Neural crest cell (in vitro differentiated cells): ENCODE measurements at regions not wholly inside any gene's neighbourhood (a gene's known extent, or its start where the extent isn't known, plus 50 kb on each side); places are given as distances from the start of the nearest gene placed in this dataset.

Source experiments
- DNase-seq: peaks from one replicate; pipeline ENCODE4 v3.0.0; 2021; ENCODE audit warnings: low read depth, mixed read lengths, low spot score
- H3K27ac Mint-ChIP-seq: one replicate; pipeline ENCODE4 v1.8.0; 2021; ENCODE audit warnings: mild to moderate bottlenecking, mixed read lengths; ENCODE audit not compliant: unreplicated experiment
- H3K27me3 Mint-ChIP-seq: 2 replicates; pipeline ENCODE4 v1.8.0; 2021; ENCODE audit warnings: low read depth, mild to moderate bottlenecking, mixed read lengths
- H3K36me3 Mint-ChIP-seq: 2 replicates; pipeline ENCODE4 v1.8.0; 2021; ENCODE audit warnings: low read depth, mild to moderate bottlenecking, mixed read lengths
- H3K4me1 Mint-ChIP-seq: 2 replicates; pipeline ENCODE4 v1.8.0; 2021; ENCODE audit warnings: mixed read lengths
- H3K4me3 Mint-ChIP-seq: one replicate; pipeline ENCODE4 v1.8.0; 2021; ENCODE audit warnings: mild to moderate bottlenecking, mixed read lengths
- H3K9me3 Mint-ChIP-seq: 2 replicates; pipeline ENCODE4 v1.8.0; 2021; ENCODE audit warnings: mixed read lengths
- TF ChIP-seq, protein P1 (sequence below): fragments of 200-600 bp; sonication (generic); conservative IDR thresholded peaks from 2 replicates; pipeline ENCODE4 v1.5.0; 2021; ENCODE audit warnings: antibody characterized with exemption, mild to moderate bottlenecking

- no peaks in the 10 kb centered on the region for H3K27me3 Mint-ChIP-seq
- H3K4me1 Mint-ChIP-seq = peaks cover 16% of the 10 kb centered on the region
- TF ChIP-seq, protein P1, sequence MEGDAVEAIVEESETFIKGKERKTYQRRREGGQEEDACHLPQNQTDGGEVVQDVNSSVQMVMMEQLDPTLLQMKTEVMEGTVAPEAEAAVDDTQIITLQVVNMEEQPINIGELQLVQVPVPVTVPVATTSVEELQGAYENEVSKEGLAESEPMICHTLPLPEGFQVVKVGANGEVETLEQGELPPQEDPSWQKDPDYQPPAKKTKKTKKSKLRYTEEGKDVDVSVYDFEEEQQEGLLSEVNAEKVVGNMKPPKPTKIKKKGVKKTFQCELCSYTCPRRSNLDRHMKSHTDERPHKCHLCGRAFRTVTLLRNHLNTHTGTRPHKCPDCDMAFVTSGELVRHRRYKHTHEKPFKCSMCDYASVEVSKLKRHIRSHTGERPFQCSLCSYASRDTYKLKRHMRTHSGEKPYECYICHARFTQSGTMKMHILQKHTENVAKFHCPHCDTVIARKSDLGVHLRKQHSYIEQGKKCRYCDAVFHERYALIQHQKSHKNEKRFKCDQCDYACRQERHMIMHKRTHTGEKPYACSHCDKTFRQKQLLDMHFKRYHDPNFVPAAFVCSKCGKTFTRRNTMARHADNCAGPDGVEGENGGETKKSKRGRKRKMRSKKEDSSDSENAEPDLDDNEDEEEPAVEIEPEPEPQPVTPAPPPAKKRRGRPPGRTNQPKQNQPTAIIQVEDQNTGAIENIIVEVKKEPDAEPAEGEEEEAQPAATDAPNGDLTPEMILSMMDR = no peak
- no peaks in the 10 kb centered on the region for H3K36me3 Mint-ChIP-seq
- no peak for DNase-seq
- H3K9me3 Mint-ChIP-seq = peaks cover 3% of the 10 kb centered on the region
- no peak overlapping the region for H3K4me3 Mint-ChIP-seq
- H3K27ac Mint-ChIP-seq = no peak overlapping the region
Observed at GRCh38 chr13:50224534-50224933, 209.3 kb downstream of the KCNRG start.

DNA sequence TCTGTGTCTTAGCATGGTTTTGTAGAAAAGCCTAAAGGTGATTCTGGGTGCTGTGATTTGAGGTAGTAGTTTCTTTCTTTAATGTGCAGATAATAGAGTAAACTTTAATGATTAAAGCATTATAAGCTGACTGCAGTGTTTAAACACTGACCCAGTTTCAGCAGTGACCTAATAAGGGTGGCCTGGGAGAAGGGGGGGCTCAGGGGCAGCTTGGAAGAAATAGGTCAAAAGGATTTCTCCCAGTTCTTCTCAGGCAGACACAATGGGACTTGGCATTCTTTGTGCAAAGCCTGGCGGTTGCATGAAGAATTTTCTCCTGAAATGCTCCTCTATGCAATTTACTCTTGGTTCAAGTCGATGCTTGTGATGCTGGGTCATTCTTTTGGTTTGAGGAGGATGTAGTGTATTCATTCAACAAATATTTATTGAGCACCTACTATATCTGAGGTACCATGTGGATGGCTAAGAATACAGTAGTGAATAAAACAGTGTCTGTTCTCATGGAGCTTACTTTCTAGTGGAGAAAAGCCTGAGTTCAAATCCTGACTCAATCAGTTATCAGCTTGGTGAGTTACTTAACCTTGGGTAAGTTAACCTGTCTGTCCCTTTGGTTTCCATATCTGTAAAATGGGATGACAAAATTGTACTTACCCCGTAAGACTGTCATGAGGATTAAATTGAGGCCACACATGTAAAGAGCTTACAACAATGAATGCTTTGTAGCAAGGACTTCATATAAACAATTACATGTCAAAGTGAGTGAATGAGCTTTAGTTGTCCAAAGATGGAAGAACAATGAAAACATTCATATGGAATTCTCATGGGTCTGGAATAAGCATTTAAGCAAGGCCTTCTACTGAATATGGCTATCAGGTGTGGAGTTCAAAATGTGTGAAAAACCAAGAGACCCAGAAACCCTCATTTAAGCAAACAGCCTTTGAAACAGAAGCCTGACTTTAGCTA, 210.2 kb downstream of the KCNRG start:
- no peak for DNase-seq
- Mint-ChIP-seq H3K27ac (no peak overlapping the region), H3K4me1 (peaks cover 16% of the 10 kb centered on the region), H3K36me3 (no peaks in the 10 kb centered on the region), H3K4me3 (no peak overlapping the region), H3K9me3 (no peaks in the 10 kb centered on the region), H3K27me3 (no peaks in the 10 kb centered on the region)
- TF ChIP-seq, protein P1 = no peak

- no peak overlapping the region for H3K4me3 Mint-ChIP-seq
- TF ChIP-seq, protein P1 = no peak
- no peak overlapping the region for H3K27ac Mint-ChIP-seq
- peaks cover 16% of the 10 kb centered on the region for H3K4me1 Mint-ChIP-seq
- no peaks in the 10 kb centered on the region for H3K27me3 Mint-ChIP-seq
- no peak for DNase-seq
- H3K9me3 Mint-ChIP-seq = no peaks in the 10 kb centered on the region
- no peaks in the 10 kb centered on the region for H3K36me3 Mint-ChIP-seq
Observed at GRCh38 chr13:50226515-50227155, 211.4 kb downstream of the KCNRG start.

DNA sequence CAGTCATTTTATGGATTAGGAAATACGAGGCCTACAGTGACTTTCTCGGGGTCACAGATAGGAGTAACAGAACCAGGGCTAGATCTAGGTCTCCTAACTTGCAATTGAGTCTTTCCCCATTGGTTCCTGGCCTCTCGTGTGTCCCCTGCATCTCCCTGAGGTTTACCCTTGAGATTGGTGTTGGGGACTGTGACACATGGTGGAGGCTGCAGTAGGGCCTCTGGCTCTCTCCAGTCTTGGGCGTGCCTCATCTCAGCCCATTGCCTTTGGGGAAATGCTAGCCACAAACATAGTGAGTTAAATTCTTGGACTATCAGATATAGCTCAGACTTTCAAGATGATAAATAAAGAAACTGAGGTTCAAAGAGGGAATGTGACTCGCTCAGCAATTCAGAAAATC, 212.1 kb downstream of the KCNRG start:
- TF ChIP-seq, protein P1 = no peak
- DNase-seq = no peak
- Mint-ChIP-seq H3K4me1 (peaks cover 15% of the 10 kb centered on the region), H3K27ac (no peak overlapping the region), H3K27me3 (no peaks in the 10 kb centered on the region), H3K36me3 (no peaks in the 10 kb centered on the region), H3K4me3 (no peak overlapping the region), H3K9me3 (no peaks in the 10 kb centered on the region)

DNA sequence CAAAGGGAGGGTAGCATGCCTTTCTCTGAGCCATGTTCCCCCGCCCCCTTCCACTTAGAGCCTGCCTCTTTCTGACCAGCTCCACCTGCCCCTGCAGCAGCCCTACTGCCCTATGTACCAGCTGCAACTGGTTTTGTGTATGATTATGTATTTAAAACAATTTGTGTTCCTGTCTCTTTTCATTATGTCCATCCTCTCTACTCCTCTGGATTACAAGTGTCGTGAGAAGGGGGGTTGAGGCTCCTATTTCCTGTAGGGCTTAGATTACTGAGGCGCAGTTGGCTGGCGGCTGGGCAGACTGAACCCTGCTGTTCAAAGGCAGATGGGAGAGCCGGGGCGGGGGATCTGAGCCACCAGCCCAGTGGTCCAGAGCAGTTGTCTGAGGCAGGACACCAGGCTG, 213.3 kb downstream of the KCNRG start:
- no peaks in the 10 kb centered on the region for H3K27me3 Mint-ChIP-seq
- no peak overlapping the region for H3K4me3 Mint-ChIP-seq
- H3K36me3 Mint-ChIP-seq = peaks cover 5% of the 10 kb centered on the region
- H3K9me3 Mint-ChIP-seq = peaks cover 6% of the 10 kb centered on the region
- TF ChIP-seq, protein P1 = no peak
- no peak overlapping the region for H3K27ac Mint-ChIP-seq
- no peak for DNase-seq
- H3K4me1 Mint-ChIP-seq = peaks cover 11% of the 10 kb centered on the region
